Endodermal cell (in vitro differentiated cells): ENCODE measurements at regions not wholly inside any gene's neighbourhood (a gene's known extent, or its start where the extent isn't known, plus 50 kb on each side); places are given as distances from the start of the nearest gene placed in this dataset.

Experiments used
- DNase-seq: peaks from one replicate; pipeline ENCODE4 v3.0.0-alpha.2; 2017
- H3K27ac ChIP-seq: 2 replicates; pipeline ENCODE4 v1.5.1; 2013; ENCODE audit warnings: mild to moderate bottlenecking, low read depth, low read length, moderate library complexity
- H3K27me3 ChIP-seq: 2 replicates; pipeline ENCODE4 v1.6.1; 2013; ENCODE audit warnings: mild to moderate bottlenecking, low read length, moderate library complexity; ENCODE audit not compliant: insufficient read depth, control insufficient read depth, poor library complexity, severe bottlenecking
- H3K36me3 ChIP-seq: 2 replicates; pipeline ENCODE4 v1.7.0; 2013; ENCODE audit warnings: mild to moderate bottlenecking, low read length, moderate library complexity; ENCODE audit not compliant: control insufficient read depth, insufficient read depth
- H3K4me1 ChIP-seq: one replicate; pipeline ENCODE4 v1.7.0; 2013; ENCODE audit warnings: low read length; ENCODE audit not compliant: control insufficient read depth, insufficient read depth
- H3K4me3 ChIP-seq: 2 replicates; pipeline ENCODE4 v1.5.1; 2013; ENCODE audit warnings: mild to moderate bottlenecking, low read length, moderate library complexity
- H3K9ac ChIP-seq: 2 replicates; pipeline ENCODE4 v1.6.1; 2013; ENCODE audit warnings: mild to moderate bottlenecking, low read length, moderate library complexity; ENCODE audit not compliant: poor library complexity, severe bottlenecking; ENCODE audit errors: extremely low read depth
- H3K9me3 ChIP-seq: 2 replicates; pipeline ENCODE4 v1.6.1; 2013; ENCODE audit warnings: mild to moderate bottlenecking, low read length, moderate library complexity; ENCODE audit not compliant: control insufficient read depth
- H3K27ac Mint-ChIP-seq: 2 replicates; pipeline ENCODE4 v1.8.0; 2020; ENCODE audit warnings: mixed read lengths
- H3K27me3 Mint-ChIP-seq: 2 replicates; pipeline ENCODE4 v1.8.0; 2021; ENCODE audit warnings: mild to moderate bottlenecking, mixed read lengths; ENCODE audit not compliant: insufficient read depth
- H3K36me3 Mint-ChIP-seq: 2 replicates; pipeline ENCODE4 v1.8.0; 2020; ENCODE audit warnings: low read depth, mixed read lengths
- H3K4me1 Mint-ChIP-seq: 2 replicates; pipeline ENCODE4 v1.8.0; 2020; ENCODE audit warnings: mixed read lengths
- H3K4me3 Mint-ChIP-seq: 2 replicates; pipeline ENCODE4 v1.8.0; 2020; ENCODE audit warnings: mild to moderate bottlenecking, moderate library complexity, mixed read lengths
- H3K9me3 Mint-ChIP-seq: 2 replicates; pipeline ENCODE4 v1.8.0; 2020; ENCODE audit warnings: mild to moderate bottlenecking, mixed read lengths
- WGBS, 2 experiments: methylation state at CpG; one replicate each; pipeline versions ENCODE4 v1.1.5 to v1.1.7; 2013; ENCODE audit warnings: missing lambda C conversion rate in 2 of 2, mixed read lengths in 1 of 2; ENCODE audit not compliant: insufficient coverage in 1 of 2, insufficient read length in 1 of 2; 5-methylcytosine and 5-hydroxymethylcytosine counted together
- TF ChIP-seq, protein P1 (sequence below): fragments of 200-600 bp; sonication (generic); conservative IDR thresholded peaks from 2 replicates; pipeline ENCODE4 v1.5.0; 2021; ENCODE audit warnings: antibody characterized with exemption, mild to moderate bottlenecking

DNA sequence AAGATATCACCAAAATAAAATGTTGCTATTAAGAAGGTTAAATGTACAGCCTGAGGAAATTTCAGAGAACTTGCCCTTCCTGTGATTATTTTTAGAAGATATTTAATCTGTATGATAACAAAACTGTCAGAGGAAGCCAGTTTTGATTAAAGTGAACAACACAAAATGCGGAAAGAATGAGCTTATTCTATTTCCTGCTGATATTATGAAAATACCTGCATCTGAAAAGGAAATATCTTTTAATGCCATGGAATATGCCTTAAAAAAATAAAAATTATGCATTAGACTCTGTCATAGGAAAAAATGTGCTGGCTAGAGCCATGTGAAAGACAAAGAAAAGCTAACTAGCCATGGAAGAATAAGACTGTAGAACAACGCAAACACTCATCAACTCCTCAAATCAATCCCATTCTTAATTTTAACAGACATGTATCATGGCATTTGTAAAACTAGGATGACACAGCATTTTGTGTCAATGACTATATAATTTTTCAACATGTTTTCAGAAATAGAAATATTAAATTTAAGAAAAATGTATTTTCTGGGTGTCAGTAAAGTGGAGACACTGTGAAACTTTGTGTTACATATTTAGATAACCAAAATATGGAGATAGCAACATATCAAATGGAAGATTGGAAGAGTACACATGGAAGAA, 1768.2 kb downstream of the SUCLG1 start:
- Mint-ChIP-seq H3K36me3 (no peaks in the 10 kb centered on the region), H3K9me3 (no peaks in the 10 kb centered on the region), H3K27me3 (no peaks in the 10 kb centered on the region), H3K4me3 (no peak overlapping the region), H3K27ac (no peak overlapping the region), H3K4me1 (no peaks in the 10 kb centered on the region)
- no peak overlapping the region for H3K27ac ChIP-seq
- H3K9ac ChIP-seq, result no peak overlapping the region
- DNase-seq, result no peak
- H3K27me3 ChIP-seq, result no peaks in the 10 kb centered on the region
- H3K4me1 ChIP-seq, result no peaks in the 10 kb centered on the region
- H3K36me3 ChIP-seq, result no peaks in the 10 kb centered on the region
- H3K9me3 ChIP-seq, result no peaks in the 10 kb centered on the region
- 96% methylated on average over 2 of the region's 2 CpGs; no CpG with 5 or more reads in 1 of the 2 experiments for WGBS, 2 experiments
- H3K4me3 ChIP-seq, result no peak overlapping the region
- TF ChIP-seq, protein P1, sequence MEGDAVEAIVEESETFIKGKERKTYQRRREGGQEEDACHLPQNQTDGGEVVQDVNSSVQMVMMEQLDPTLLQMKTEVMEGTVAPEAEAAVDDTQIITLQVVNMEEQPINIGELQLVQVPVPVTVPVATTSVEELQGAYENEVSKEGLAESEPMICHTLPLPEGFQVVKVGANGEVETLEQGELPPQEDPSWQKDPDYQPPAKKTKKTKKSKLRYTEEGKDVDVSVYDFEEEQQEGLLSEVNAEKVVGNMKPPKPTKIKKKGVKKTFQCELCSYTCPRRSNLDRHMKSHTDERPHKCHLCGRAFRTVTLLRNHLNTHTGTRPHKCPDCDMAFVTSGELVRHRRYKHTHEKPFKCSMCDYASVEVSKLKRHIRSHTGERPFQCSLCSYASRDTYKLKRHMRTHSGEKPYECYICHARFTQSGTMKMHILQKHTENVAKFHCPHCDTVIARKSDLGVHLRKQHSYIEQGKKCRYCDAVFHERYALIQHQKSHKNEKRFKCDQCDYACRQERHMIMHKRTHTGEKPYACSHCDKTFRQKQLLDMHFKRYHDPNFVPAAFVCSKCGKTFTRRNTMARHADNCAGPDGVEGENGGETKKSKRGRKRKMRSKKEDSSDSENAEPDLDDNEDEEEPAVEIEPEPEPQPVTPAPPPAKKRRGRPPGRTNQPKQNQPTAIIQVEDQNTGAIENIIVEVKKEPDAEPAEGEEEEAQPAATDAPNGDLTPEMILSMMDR, result no peak

DNA sequence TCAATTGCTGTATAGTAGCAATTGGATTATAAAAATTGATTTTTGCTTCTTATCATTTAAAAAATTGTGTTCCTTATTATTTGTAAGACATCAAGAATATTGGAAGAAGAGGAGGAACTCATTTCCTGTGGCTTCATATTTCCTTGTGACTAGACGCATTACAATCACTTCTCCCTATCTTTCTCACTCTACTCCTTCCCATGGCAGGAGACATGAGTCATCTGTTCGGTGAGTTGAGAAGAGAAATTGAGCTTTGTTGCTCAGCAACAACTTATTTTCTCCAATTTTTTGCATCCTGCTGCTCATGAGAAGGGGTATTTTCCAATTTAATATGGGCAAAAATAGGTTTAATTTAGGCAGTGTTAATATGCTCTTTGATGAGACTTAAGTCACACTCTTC, 1783.9 kb downstream of the SUCLG1 start:
- TF ChIP-seq, protein P1, result no peak
- no peaks in the 10 kb centered on the region for H3K9me3 ChIP-seq
- Mint-ChIP-seq H3K27me3 (no peaks in the 10 kb centered on the region), H3K27ac (no peak overlapping the region), H3K9me3 (no peaks in the 10 kb centered on the region), H3K4me1 (no peaks in the 10 kb centered on the region), H3K4me3 (no peak overlapping the region), H3K36me3 (no peaks in the 10 kb centered on the region)
- DNase-seq, result no peak
- WGBS, 2 experiments, result 89% methylated on average over 2 of the region's 2 CpGs; no CpG with 5 or more reads in 1 of the 2 experiments
- no peaks in the 10 kb centered on the region for H3K27me3 ChIP-seq
- H3K27ac ChIP-seq, result no peak overlapping the region
- no peak overlapping the region for H3K9ac ChIP-seq
- no peaks in the 10 kb centered on the region for H3K36me3 ChIP-seq
- H3K4me3 ChIP-seq, result no peak overlapping the region
- no peaks in the 10 kb centered on the region for H3K4me1 ChIP-seq

DNA sequence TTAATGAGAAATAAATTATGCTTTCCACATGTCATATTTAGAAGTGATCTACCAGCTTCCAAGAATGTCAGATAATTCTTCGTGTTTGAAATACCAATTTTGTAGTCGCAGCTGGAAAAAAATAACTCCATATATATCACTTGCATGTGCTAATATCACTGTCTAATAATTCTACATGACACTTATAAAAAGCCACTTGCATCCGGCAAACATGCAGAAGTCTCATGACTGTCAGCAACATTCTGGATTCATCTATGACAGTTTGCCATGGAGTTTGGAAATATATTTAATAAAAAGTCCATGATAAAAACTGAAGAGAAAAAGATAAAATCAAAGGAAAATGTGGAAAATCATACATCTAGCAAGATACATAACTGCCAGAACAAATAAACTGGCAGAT, 1784.4 kb downstream of the SUCLG1 start:
- Mint-ChIP-seq H3K36me3 (no peaks in the 10 kb centered on the region), H3K4me3 (no peak overlapping the region), H3K4me1 (no peaks in the 10 kb centered on the region), H3K9me3 (no peaks in the 10 kb centered on the region), H3K27ac (no peak overlapping the region), H3K27me3 (no peaks in the 10 kb centered on the region)
- Histone ChIP-seq H3K4me3 (no peak overlapping the region), H3K27ac (no peak overlapping the region), H3K27me3 (no peaks in the 10 kb centered on the region), H3K9me3 (no peaks in the 10 kb centered on the region), H3K9ac (no peak overlapping the region), H3K4me1 (no peaks in the 10 kb centered on the region), H3K36me3 (no peaks in the 10 kb centered on the region)
- TF ChIP-seq, protein P1, result no peak
- WGBS, 2 experiments, result 98% methylated on average over 3 of the region's 3 CpGs; no CpG with 5 or more reads in 1 of the 2 experiments
- DNase-seq, result no peak
